ENCODE measurements at regions not wholly inside any gene's neighbourhood (a gene's known extent, or its start where the extent isn't known, plus 50 kb on each side); places are given as distances from the start of the nearest gene placed in this dataset.

DNA sequence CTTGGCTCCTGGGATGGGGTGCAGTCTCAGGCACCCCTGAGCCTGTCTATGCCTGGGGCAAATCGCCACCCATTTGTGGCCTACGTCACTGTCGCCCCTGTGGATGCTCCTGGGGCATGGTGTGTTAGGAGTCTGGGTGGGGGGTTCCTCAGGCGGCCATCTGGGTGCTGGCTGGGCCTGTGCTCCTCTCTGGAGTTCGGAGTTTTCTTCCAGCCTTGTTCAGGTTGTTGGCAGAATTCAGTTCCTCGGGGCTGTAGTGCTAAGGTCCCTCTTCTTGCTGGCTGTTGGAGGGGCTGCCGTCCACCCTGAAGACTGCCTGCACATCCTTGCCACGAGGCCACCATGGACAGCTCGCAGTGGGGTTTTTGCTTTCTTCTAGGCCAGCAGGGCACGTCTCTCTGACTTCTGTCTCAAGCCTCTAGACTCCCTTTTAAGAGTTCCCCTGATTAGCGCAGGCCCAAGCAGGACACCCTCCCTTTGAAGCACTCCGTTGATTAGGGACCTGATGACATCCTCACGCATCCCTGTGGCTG is 86.7 kb upstream of the C1orf174 start:
- TF ChIP-seq POLR2A (IDR thresholded peaks at IDR 0.05): no peak
- TF ChIP-seq, protein P1, sequence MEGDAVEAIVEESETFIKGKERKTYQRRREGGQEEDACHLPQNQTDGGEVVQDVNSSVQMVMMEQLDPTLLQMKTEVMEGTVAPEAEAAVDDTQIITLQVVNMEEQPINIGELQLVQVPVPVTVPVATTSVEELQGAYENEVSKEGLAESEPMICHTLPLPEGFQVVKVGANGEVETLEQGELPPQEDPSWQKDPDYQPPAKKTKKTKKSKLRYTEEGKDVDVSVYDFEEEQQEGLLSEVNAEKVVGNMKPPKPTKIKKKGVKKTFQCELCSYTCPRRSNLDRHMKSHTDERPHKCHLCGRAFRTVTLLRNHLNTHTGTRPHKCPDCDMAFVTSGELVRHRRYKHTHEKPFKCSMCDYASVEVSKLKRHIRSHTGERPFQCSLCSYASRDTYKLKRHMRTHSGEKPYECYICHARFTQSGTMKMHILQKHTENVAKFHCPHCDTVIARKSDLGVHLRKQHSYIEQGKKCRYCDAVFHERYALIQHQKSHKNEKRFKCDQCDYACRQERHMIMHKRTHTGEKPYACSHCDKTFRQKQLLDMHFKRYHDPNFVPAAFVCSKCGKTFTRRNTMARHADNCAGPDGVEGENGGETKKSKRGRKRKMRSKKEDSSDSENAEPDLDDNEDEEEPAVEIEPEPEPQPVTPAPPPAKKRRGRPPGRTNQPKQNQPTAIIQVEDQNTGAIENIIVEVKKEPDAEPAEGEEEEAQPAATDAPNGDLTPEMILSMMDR (IDR thresholded peaks at IDR 0.05): no peak
